ENCODE measurements at regions not wholly inside any gene's neighbourhood (a gene's known extent, or its start where the extent isn't known, plus 50 kb on each side); places are given as distances from the start of the nearest gene placed in this dataset.

DNA sequence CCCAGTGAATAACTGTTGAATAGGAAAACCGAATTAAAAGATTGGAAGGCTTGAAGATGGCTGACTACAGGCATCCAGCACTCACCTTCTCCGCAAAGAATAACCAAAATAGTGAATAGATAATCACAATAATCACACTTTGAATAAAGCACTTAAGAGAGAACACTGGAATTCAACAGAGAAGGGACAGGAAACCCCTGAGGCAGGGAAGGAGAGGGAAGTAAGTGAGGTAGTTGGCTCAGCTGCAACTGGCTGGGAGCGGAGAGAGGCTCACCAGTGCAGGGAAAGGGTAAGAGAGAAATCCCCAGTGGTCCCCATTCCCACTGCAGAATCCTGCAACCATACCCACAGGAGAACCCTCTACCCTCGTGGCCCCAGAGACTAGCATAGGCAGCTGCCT, 246.6 kb upstream of the NCKAP5 start:
- DNase-seq: no peak

DNA sequence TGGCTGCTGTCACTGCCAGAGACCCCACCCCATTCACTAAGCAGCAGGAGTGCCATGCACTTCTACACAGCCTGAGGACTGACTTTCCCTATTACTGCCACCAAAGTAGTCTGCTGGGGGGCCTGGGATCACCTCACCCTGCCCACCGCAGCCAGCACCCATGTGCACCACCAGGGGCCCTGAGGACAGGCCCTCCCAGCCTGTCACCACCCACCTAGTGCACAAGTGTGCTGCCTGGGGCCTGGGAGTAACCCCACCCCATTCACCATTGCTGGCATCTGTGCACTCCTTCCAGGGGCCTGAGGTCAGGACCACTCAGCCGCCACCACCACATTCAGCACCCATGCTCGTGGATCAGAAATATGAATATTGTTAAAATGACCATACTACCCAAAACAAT, 247.8 kb upstream of the NCKAP5 start:
- no peak for DNase-seq

DNA sequence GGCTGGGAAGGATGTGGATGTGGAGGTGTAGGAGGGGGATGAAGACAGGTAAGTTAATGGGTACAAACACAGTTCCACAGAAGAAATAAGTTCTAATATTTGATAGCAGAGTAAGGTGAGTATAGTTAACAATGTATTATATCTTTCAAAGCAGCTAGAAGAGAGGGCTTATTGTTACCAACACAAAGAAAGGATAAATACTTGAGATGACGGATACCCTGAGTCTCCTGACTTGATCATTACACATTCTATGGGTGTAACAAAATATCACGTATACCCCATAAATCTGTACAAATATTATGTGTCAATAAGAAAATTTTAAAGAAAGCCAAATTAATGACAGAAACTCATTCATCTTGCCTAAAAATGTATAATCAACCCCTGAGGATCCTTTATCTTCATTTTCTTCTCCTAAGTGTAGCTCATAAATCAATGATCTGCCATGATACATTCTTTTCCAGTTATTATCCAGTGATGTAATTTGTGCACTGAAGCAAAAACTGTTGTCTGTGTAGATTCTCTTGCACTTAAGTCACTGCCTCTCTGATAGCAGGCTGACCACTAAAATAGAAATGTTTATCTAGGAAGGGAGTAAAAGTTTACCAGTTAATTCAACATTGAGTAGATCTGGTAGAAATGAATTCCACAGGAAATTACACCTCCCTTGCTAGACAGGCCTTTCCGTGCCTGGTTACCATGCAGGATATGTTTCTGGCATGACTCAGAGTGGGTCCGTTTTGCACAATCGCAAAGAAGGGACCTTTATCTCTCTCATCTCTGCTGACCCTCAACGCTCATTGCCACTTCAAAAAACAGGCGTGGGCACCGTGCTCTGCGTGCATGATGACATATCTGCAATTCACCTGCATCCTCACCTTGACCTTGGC, 249.7 kb upstream of the NCKAP5 start:
- no peak for DNase-seq

DNA sequence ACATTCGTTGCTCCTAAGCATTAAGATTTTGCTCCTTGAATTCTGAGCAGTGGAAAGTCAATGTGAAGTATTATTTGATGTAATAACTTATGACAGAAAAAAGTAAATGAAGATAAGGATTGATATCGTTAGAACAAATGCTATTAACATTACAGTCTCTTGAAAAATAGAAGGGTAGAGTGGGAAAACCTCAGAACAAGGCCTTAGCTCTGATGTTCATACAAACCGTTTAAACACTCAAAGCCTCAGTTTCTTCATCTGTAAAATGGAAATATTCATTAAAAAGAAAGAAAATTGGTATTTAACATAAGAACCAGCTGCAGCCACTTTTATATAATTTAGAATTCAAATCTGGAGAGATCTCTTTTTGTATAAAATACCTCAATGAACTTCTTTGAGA, 250.4 kb upstream of the NCKAP5 start:
- DNase-seq: no peak

DNA sequence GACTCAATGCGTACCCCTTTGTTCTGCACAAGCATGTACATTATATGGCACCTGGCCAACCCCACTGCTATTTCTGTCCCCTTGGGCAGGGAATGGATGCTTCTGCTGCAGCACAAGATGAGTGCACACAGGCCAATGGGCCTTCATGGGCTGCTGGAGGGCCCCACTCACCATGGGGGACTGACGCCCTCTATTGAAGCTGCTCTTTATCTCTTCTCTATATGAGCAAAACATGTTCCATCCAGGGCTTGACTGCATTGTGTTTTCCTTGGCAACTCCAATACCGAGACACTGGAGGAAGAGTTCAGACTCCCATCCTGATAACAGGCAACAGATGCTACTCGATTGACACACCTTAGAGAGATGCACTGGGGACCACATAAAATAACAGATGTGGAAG, 251.6 kb upstream of the NCKAP5 start:
- DNase-seq: no peak

DNA sequence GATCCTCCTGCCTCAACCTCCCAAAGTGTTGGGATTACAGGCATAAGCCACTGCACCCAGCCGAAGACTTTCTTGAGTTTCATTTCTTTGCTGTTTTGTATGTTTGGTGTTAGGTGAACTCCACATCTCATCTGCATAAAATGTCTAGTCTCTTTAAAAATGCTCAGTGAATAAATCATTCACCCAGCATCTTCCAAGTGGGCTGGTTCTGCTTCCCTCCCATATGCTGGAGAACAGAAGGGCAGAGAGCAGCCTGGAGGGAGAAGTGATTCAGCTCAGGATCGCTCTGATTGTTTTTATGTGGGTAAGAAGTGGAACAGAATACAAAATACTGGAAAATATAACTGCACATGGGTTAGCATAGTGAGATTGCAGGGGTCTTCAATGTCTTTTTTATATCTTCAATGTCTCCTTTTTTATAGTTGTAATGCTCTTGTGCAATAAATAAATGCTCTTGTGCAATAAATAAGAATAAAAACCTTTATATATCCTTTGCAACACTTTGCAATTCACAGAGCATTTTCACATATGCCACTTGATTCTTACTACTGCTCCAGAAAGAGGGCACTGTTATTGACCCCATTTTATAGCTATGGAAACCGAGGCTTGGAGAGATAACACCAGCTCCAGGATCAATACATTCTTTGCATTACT, 253.0 kb upstream of the NCKAP5 start:
- no peak for DNase-seq

DNA sequence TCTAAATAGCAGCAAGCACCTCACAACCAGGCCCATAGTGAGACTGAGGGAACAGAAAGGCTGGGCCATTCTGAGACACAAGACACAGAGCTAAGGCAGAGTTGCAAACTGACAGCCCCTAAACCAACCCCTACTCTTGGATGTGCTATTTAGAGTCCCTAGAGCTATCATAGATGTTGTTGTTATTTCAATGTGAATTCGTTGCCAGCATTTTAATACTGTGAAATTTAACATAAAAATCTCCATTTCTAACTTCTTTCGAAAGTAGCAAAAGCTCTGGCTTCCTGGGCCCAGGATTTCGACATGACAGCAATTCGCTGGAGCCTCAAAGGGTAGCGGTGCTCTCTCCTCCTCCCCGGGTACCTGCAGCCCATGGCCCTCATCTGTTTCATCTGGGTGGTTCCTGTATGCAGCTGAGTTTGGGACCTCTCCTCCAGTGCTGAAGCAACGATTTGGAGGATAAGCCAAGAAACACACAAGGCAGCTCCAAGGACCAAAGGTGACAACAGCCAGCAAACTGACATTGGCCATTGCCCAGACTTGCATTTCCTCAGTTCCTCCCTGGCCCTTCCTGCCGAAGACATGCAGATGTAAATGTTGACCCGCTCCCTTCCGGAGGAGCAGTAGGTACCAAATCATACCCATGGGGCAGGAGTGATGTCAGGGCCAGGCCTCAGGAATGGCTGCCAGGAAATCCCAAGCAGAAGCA, 254.4 kb upstream of the NCKAP5 start:
- no peak for DNase-seq

DNA sequence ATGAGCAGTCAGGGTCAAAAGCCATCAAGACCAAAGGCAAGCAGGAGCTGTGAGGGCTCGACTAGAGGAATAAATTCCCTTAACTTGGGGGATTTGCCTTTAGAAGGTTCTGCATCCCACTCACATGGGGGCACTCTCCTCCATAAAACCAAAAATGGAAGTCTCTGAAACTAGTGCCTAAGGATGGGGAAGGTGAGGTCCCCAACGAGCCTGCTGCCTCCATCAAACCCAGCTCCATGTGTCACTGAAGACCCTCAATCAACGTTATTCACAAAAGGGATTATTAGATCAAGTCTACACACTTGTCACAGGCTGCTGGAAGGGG, 254.9 kb upstream of the NCKAP5 start:
- DNase-seq: no peak

DNA sequence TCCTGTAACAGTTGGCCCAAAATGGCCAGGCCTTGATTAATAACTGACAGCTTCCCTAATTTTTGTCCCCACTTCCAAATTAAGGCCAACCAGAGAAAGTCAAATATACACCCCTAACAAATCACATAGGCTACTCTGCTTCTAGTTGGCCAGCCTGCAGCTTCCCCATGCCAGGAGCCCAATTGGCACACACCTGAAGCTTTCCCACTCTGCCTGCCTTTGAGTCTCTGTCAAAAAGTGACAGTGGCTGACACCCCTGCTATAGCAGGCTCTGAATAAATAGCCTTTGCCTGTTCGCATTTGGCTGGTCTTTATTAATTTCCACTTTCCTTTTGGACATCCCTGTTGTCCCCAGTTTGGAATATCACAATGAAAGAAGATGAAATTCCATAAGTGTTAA, 256.6 kb upstream of the NCKAP5 start:
- DNase-seq: no peak

DNA sequence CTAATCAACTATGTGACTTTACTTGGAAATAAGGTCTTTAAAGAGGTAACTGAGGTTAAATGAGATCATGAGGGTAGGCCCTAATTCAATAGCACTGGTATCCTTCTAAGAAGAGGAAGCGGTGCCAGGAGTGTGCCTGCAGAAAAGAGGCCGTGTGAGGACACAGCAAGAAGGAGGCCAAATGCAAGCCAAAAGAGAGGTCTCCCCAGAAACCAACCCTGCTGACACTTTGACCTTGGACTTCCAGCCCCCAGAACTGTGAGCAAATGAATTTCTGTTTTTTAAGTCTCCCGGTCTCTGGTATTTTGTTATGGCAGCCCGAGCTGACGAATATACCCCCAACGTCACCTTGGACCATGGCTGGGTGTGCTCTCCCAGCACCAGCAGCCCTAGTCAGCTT, 257.5 kb upstream of the NCKAP5 start:
- no peak for DNase-seq

DNA sequence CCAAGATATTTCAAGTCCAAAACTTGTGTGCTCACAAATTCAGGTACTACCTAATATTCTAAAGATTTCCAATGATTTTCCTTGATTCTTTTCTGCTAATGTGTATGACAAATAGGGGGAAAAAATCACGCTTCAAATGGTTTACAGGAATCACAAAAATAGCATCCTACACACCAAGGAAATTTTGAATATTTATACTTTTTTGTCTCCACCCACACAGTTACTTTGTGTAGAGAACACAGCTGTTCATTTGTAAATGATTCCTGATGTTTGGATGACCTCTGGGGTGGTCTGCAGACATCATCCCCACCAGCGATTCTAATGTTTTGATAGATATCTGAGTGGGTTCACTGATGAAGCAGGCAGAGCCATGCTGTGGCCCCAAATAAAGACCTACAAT, 260.6 kb upstream of the NCKAP5 start:
- DNase-seq: no peak

DNA sequence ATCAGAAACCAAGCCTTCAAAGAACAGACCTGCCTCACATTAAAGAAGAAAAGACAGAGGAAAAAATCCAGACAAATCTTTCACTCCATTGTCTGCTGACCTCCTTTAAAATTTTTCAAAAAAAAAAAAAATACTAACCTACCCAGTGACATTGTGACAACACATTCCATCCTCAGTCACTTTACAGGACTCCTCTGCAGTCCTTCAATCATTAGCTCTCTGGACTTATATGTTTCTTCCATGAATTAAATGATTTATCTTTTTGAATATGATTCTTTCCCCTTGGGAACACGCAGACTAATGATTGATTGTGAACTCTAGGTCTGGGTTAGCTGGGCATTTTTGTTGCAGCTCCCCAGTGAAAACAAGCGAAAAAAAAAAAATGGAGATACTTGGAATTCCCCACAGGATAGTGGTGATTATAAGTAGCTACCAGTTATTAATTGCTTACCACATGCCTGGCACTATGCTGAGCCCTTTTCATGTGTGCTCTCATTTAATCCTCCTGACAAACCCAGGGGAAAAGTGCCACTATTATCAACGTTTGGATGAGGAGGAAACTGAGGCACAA, 261.3 kb upstream of the NCKAP5 start:
- DNase-seq: no peak

DNA sequence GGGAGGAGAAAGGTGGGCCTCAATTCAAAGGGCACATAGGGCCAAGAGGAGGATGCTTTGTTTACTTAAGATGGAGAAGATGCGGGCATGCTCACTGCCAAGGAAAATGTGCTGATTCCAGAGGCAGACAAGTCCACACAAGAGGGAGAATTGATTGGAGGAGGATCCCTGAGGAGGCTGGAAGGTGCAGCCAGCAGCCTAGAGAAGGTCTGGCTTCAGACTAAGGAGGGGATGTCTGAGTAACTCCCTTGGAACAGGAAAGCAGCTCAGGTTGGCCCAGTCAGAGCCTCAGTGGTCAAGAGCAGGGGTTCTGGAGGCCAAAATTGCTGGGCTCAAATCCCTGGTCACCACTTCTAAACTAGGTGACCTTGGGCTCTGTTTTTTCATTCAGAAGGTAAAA, 265.5 kb upstream of the NCKAP5 start:
- no peak for DNase-seq

DNA sequence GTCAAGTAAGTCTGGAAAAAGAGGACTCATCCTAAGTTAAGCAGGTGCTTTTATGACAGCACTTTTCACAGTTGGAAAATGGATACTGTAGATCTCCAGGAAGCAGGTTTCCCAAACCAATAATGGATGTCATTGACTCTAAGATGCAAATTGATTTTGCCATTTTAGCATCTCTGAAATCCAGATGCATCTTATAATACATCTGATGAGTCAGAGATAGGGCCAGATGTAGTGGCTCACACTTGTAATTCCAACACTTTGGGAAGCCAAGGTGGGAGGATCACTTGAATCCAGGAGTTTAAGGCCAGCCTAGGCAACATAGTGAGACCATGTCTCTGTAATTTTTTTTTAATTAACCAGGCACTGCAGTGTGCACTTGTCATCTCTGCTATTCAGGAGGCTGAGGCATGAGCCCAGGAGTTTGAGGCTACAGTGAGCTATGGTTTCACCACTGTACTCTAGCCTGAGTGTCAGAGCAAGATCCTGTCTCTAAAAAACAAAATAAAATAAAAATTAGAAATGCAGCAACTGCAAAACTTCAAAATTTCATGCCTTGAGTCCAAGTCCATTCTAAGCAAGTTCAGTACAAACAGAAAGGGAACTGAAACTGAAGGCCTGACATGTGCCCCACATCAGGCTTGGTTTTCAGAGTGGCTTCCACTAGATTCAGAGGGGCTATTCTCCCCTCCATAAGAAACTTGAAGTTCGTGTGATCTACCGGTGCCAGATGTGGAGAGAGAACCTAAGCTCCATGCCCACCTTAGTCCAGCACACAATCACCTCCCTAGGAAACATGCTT, 267.8 kb upstream of the NCKAP5 start:
- DNase-seq: no peak

DNA sequence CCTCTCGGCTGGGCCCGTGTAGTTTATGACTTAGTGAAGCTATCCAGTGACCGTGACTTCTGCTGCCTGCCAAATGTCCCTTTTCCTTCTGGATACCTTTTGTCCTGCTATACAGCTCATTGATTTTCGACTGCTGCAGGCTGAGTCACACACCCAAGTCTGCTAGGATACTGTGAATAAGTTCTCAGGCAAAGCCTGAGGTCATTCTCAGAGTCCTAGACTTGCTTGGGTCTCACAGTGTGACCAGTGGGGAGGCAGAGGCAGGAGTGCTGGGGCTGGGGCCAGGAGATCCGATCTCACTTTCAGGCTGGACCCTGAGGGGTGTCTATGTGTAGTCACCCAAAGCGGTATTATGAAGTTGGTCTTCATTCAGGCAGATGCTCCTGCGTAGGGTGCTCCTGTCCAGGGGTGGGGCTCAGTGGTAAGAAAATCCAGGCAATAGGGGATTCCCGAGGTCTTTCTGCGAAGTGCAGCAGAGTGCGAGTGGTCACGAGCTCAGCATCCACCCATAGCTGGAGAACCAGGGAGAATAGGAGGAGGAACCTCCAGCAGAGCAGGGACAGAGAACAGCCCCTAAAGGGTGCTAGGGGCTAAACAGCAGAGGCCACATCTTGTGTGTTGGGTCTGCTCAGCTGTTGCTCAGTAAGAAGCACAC, 268.6 kb upstream of the NCKAP5 start:
- no peak for DNase-seq

DNA sequence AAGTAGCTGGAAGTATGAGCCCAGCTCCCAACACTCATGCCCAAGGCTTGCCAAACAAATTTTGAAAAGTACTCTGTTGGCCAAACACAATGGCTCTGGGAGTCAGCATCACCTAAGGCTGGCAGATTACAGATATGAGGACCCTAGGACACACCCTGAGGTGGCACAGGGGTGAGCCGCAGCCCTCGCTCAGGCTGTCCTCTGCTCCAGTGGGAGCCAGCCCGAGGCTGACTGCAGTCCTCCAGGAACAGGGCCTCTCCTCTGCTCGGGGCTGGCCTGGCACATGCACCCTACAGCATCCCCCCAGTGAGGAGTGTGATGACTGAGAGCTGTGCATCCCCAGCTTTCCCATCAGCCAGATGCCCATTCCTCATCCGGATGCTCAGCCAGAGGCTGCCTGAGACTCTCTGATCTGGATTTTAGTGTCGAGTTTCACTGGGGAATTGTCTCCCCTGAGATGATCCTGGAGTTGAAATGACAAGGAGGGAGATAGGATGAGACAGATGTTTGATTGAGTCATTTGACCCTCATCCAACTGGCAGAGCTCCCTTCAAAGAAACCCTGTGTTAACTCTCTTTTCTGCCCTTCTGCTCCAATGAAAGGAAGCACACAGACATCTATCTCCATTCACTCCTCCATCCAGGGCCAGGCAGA, 269.3 kb upstream of the NCKAP5 start:
- peak; percentile 22 to 74 for DNase-seq

DNA sequence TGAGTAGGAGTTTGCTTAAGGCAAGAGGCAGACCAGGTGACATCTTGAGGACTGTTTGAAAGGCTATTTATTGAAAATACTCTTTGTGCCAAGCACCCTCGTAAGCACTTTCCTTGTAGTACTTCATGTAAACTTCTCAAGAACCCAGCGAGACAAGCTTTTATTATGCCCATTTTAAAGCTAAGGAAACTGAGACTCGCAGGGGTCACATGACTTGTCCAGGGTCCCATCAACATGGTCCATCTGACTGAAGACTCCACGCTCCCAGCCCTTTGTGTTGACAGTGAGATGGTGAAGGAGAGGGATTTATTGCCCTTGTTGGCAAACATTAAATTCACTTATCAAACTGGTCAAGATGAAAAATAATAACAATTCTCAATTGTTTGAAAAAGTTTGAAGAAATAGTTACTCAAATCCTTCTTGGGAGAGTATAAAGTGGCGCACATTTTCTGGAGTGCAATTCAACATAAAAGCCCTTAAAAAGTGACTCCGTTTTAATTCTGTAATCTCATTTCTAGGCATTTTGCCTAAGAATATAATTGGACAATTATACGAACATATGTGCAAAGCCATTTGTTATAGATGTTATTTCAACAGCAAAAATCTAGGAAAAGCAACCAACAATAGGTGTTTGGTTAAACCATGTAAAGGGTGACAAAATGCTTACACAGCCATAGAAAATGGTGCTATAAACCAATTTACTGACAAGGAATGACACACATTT, 270.5 kb upstream of the NCKAP5 start:
- peak; percentile 4 to 60 for DNase-seq

DNA sequence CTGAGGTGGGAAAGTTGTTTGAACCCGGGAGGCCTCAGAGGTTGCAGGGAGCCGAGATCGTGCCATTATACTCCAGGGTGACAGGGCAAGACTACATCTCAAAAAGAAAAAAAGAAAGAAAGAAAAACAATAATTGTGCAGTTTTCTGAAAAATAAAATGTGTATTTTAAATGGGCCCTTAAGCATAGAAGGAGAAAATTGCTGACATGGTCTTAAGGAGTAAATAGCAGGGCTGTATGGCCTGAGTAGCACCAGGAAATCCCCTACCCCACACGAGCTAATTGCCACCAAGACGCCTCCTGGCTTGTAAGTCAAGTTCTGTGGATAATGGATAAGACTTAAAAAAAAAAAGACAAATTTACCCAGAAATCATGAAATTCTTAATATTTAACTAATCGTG, 271.4 kb upstream of the NCKAP5 start:
- no peak for DNase-seq

DNA sequence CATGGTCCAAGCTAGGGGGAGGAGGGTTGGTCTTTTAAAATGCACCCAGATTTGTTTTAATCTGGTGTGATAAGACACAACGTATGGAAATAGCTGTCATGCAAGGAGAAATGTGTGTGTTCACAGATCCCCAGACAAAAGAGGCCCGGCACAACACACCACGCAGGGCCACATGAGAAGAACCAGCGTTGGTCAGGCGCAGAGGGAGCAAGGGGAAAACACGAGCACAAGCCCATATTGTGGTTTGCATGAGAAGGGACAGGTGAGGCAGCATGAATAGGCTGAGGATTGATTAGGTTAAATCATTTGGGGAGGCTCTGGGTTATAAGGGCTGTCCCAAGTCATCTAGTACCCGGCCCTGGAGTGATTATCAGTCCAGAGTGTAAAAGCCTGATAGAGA, 272.5 kb upstream of the NCKAP5 start:
- DNase-seq: no peak

DNA sequence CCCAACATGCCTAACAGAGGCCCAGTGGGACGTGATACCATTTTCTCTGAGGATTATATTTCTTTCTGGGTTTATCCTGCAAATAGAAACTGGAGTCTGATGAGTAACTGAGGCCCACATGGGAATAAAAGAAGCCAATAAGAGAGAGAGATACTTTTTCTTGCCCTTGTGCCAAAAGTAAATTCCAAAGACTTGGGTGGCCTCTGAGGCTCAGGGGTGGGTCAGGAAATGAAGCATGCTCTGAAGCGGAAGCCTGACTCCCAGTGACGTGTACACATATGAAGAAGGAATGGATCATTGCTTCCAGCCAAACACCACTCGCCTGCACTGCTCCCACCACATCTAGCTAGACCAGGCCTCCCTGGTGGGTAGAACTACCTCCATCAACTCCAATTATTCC, 273.6 kb upstream of the NCKAP5 start:
- DNase-seq: no peak

DNA sequence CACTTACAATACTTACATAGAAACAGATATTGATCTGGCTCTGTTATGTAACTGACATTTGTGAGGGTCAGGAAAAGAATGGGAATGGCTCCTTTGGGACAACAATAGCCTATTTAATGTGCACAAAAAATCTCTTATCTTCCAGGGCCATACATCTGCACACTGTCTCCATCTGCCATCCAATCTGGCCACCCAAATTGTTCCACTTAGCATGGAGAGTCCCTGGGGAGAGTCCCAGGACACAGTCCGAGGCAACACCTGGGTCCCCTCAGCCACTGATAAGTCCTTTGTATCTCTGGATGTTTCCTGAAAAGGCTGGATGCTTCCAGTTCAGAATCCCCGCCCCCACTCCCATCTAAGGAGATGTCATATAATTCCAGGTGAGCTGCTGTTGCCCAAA, 274.2 kb upstream of the NCKAP5 start:
- no peak for DNase-seq
